ENCODE measurements at regions not wholly inside any gene's neighbourhood (a gene's known extent, or its start where the extent isn't known, plus 50 kb on each side); places are given as distances from the start of the nearest gene placed in this dataset.

DNA sequence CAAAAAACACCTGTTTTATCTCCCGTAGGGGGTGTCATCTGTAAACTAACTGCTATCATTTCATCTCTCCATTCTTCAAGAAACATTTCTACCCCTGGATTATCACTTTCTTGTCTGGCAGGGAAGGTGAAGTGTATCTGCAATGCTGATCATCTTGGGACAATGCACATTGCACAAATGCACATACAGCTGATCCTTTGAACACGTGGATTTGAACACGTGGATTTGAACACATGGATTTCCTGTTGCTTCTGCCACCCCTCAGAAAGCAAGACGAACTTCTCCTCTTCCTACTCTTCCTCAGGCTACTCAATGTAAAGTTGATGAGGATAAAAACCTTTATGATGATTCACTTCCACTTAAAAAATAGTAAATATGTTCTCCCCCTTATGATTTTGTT is 147.4 kb upstream of the PRLR start:
- no peak overlapping the region for H3K27ac ChIP-seq
- no peaks in the 10 kb centered on the region for H3K4me1 ChIP-seq
- no peak for DNase-seq (ENCODE audit: low spot score in 2 of 2)
- H3K9me3 ChIP-seq: no peaks in the 10 kb centered on the region
- intact Hi-C loops (cut with DNase I; ENCODE audit: low total_unique reads): loop anchor here (10.0 kb wide), 1 partner anchor 797 kb away; no protein-coding TSS in a partner anchor
- H3K27me3 ChIP-seq: no peaks in the 10 kb centered on the region
- TF ChIP-seq, protein P1, sequence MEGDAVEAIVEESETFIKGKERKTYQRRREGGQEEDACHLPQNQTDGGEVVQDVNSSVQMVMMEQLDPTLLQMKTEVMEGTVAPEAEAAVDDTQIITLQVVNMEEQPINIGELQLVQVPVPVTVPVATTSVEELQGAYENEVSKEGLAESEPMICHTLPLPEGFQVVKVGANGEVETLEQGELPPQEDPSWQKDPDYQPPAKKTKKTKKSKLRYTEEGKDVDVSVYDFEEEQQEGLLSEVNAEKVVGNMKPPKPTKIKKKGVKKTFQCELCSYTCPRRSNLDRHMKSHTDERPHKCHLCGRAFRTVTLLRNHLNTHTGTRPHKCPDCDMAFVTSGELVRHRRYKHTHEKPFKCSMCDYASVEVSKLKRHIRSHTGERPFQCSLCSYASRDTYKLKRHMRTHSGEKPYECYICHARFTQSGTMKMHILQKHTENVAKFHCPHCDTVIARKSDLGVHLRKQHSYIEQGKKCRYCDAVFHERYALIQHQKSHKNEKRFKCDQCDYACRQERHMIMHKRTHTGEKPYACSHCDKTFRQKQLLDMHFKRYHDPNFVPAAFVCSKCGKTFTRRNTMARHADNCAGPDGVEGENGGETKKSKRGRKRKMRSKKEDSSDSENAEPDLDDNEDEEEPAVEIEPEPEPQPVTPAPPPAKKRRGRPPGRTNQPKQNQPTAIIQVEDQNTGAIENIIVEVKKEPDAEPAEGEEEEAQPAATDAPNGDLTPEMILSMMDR (IDR thresholded peaks at IDR 0.05): no peak
- TF ChIP-seq POLR2A (IDR thresholded peaks at IDR 0.05): no peak
- TF ChIP-seq POLR2AphosphoS5 (IDR thresholded peaks at IDR 0.05): no peak
- no peaks in the 10 kb centered on the region for H3K36me3 ChIP-seq
- no peak overlapping the region for H3K4me3 ChIP-seq

DNA sequence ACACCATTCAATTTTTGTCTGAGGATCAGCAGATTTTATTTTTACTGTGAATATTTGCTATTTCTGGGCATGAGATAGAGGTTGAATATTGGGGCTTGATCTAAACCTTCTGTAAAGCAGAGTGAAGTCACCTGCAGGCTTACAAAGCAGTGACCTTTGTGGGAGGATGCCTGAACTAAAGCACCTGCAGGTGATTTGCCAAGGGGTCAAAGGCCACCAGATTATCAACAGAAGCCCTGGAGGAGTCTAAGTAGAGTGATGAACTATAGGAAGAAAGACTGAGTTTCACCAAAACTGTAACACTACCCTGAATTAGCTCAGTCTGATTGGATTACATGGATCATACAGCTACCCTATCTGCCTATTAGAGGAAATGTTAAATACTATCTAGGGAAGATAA is 144.3 kb upstream of the PRLR start:
- H3K4me1 ChIP-seq: no peaks in the 10 kb centered on the region
- no peak overlapping the region for H3K27ac ChIP-seq
- no peaks in the 10 kb centered on the region for H3K36me3 ChIP-seq
- H3K27me3 ChIP-seq: no peaks in the 10 kb centered on the region
- TF ChIP-seq POLR2A (IDR thresholded peaks at IDR 0.05): no peak
- no peaks in the 10 kb centered on the region for H3K9me3 ChIP-seq
- no peak overlapping the region for H3K4me3 ChIP-seq
- DNase-seq (ENCODE audit: low spot score in 2 of 2): no peak
- intact Hi-C loops (cut with DNase I; ENCODE audit: low total_unique reads): loop anchor here (10.0 kb wide), 1 partner anchor 800 kb away; no protein-coding TSS in a partner anchor

DNA sequence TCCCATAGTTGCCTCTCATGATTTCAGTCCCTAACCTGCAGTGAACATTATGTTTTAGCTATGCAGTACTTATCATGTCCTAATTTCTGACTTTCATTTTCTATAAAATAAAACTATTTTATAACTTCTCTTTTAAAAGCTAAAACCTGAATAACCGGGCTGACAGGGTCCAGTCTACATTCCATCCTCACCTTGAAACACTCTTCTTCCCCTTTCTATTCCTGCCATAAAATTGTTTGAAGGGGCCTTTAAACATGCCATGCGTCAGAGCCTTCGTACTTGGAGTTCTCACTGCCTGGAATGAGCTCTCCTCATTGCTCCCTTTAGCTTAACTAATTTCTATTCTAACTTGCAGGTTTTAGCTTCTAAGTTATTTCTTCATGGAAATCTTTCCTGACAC is 143.0 kb upstream of the PRLR start:
- Histone ChIP-seq H3K36me3 (no peaks in the 10 kb centered on the region), H3K4me3 (no peak overlapping the region), H3K27ac (no peak overlapping the region), H3K27me3 (no peaks in the 10 kb centered on the region), H3K4me1 (no peaks in the 10 kb centered on the region), H3K9me3 (no peaks in the 10 kb centered on the region)
- intact Hi-C loops (cut with DNase I; ENCODE audit: low total_unique reads): loop anchor here (10.0 kb wide), 1 partner anchor 802 kb away; no protein-coding TSS in a partner anchor
- no peak for DNase-seq (ENCODE audit: low spot score in 2 of 2)
- TF ChIP-seq, protein P1 (IDR thresholded peaks at IDR 0.05): no peak
- TF ChIP-seq POLR2AphosphoS5 (IDR thresholded peaks at IDR 0.05) (no peak), POLR2A (IDR thresholded peaks at IDR 0.05) (no peak)

DNA sequence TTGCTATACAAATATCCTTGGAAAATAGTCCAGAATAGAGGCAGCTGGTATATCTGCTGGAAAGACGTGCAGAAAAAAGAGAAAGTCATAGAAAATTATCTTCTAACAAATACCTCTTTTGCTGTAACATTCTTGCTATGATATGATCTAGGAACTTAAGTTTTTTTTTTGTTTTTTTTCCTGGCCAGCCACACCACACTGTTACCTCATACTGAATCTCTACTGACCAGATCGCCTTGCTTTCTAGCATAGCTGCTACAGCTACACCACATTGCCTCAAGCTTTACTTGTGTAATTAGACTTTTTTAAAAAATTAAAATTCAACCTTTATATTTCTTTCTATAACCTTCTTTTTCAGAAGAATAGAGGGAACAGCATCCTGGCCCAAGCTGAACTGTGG is 142.2 kb upstream of the PRLR start:
- Histone ChIP-seq H3K36me3 (no peaks in the 10 kb centered on the region), H3K27ac (no peak overlapping the region), H3K4me1 (no peaks in the 10 kb centered on the region), H3K9me3 (no peaks in the 10 kb centered on the region), H3K4me3 (no peak overlapping the region), H3K27me3 (no peaks in the 10 kb centered on the region)
- intact Hi-C loops (cut with DNase I; ENCODE audit: low total_unique reads): loop anchor here (10.0 kb wide), 1 partner anchor 802 kb away; no protein-coding TSS in a partner anchor
- TF ChIP-seq POLR2AphosphoS5 (IDR thresholded peaks at IDR 0.05): no peak
- no peak for TF ChIP-seq POLR2A (IDR thresholded peaks at IDR 0.05)
- TF ChIP-seq, protein P1 (IDR thresholded peaks at IDR 0.05): no peak
- DNase-seq (ENCODE audit: low spot score in 2 of 2): no peak

DNA sequence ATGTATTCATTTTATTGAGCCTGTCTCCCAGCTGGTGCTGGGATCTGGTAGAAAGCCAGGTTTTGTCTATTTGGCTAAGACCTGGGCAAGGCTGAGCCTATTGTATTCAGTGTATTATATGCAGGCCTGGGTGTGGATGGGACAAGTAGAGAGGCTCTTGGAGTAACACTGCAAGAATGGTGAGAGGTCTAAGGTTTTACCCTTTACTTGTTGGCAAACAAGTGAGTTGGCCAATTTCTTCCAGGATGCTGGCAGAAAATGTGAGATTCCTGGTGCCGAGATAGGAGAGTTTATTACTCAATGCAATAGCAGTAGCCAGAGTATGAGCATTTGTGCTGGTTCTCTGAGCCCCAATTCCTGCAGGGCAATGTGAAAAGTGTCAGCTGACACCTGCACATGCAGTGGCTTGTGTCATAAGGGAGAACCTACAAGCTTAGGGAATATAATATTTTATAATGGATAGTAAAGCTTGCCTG is 141.7 kb upstream of the PRLR start:
- DNase-seq (ENCODE audit: low spot score in 2 of 2): no peak
- H3K9me3 ChIP-seq: no peaks in the 10 kb centered on the region
- intact Hi-C loops (cut with DNase I; ENCODE audit: low total_unique reads): loop anchor here (10.0 kb wide), 1 partner anchor 803 kb away; no protein-coding TSS in a partner anchor
- no peak overlapping the region for H3K27ac ChIP-seq
- no peaks in the 10 kb centered on the region for H3K36me3 ChIP-seq
- H3K4me1 ChIP-seq: no peaks in the 10 kb centered on the region
- no peak overlapping the region for H3K4me3 ChIP-seq
- no peaks in the 10 kb centered on the region for H3K27me3 ChIP-seq
- TF ChIP-seq, protein P1 (IDR thresholded peaks at IDR 0.05): no peak

DNA sequence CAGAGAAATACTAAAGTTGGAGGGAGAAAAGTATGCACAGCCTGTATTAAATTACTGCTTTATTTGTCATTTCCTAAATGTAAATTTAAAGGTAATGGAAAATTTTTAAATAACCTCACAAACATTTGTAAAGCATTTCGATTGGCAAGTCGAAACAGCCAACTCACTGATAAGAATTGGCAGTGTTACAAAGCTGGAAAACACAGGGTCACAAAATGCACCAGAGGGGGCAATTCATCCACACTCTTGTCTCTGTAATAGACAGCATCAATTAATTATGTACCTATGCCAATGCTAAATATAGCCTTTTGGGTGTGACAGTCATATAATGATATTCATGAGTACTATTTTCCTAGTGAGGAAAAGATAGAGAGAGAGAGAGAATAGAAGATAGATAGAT is 140.6 kb upstream of the PRLR start:
- intact Hi-C loops (cut with DNase I; ENCODE audit: low total_unique reads): loop anchor here (10.0 kb wide), 1 partner anchor 804 kb away; no protein-coding TSS in a partner anchor
- no peak for DNase-seq (ENCODE audit: low spot score in 2 of 2)
- H3K27ac ChIP-seq: no peak overlapping the region

More for the DNA sequence above, 140.6 kb upstream of the PRLR start:
- H3K4me1 ChIP-seq: no peaks in the 10 kb centered on the region
- no peak for TF ChIP-seq POLR2AphosphoS5 (IDR thresholded peaks at IDR 0.05)
- TF ChIP-seq, protein P1 (IDR thresholded peaks at IDR 0.05): no peak
- no peak for TF ChIP-seq POLR2A (IDR thresholded peaks at IDR 0.05)
- H3K9me3 ChIP-seq: no peaks in the 10 kb centered on the region
- no peaks in the 10 kb centered on the region for H3K36me3 ChIP-seq
- H3K27me3 ChIP-seq: no peaks in the 10 kb centered on the region
- H3K4me3 ChIP-seq: no peak overlapping the region

All from breast epithelium (tissue), 4 donors.